ENCODE measurements at regions not wholly inside any gene's neighbourhood (a gene's known extent, or its start where the extent isn't known, plus 50 kb on each side); places are given as distances from the start of the nearest gene placed in this dataset.

- intact Hi-C loops (cut with micrococcal nuclease; ENCODE audit: unreplicated experiment), result no loop called here
- no peak for DNase-seq
- no TSS peak for BruUV-seq (replicated peaks)
- Mint-ChIP-seq H3K27me3 (ENCODE audit: unreplicated experiment) (no peaks in the 10 kb centered on the region), H3K4me3 (ENCODE audit: low read depth, unreplicated experiment) (no peak overlapping the region), H3K9me3 (ENCODE audit: low read depth, unreplicated experiment) (no peaks in the 10 kb centered on the region), H3K27ac (ENCODE audit: unreplicated experiment) (no peak overlapping the region), H3K36me3 (ENCODE audit: insufficient read depth, unreplicated experiment) (no peaks in the 10 kb centered on the region), H3K4me1 (ENCODE audit: low read depth, unreplicated experiment) (peaks cover 7% of the 10 kb centered on the region)
- TF ChIP-seq CTCF (IDR thresholded peaks at IDR 0.05; ENCODE audit: unreplicated experiment), result no peak
- CTCF ChIA-PET, result no interaction called here
Observed at GRCh38 chr15:35741881-35742280, 195.9 kb upstream of the DPH6 start.

GRCh38 chr15:35743321-35743720 is 197.4 kb upstream of the DPH6 start:
- H3K4me3 Mint-ChIP-seq (ENCODE audit: low read depth, unreplicated experiment), result no peak overlapping the region
- peaks cover 3% of the 10 kb centered on the region for H3K4me1 Mint-ChIP-seq (ENCODE audit: low read depth, unreplicated experiment)
- peaks cover 2% of the 10 kb centered on the region for H3K9me3 Mint-ChIP-seq (ENCODE audit: low read depth, unreplicated experiment)
- intact Hi-C loops (cut with micrococcal nuclease; ENCODE audit: unreplicated experiment), result no loop called here
- no peaks in the 10 kb centered on the region for H3K27me3 Mint-ChIP-seq (ENCODE audit: unreplicated experiment)
- H3K36me3 Mint-ChIP-seq (ENCODE audit: insufficient read depth, unreplicated experiment), result no peaks in the 10 kb centered on the region
- no peak for DNase-seq
- CTCF ChIA-PET, result no interaction called here
- TF ChIP-seq CTCF (IDR thresholded peaks at IDR 0.05; ENCODE audit: unreplicated experiment), result no peak
- BruUV-seq (replicated peaks), result no TSS peak
- H3K27ac Mint-ChIP-seq (ENCODE audit: unreplicated experiment), result no peak overlapping the region

GRCh38 chr15:35746121-35746520 is 200.2 kb upstream of the DPH6 start:
- no peak overlapping the region for H3K4me3 Mint-ChIP-seq (ENCODE audit: low read depth, unreplicated experiment)
- H3K36me3 Mint-ChIP-seq (ENCODE audit: insufficient read depth, unreplicated experiment), result no peaks in the 10 kb centered on the region
- no peak for DNase-seq
- H3K9me3 Mint-ChIP-seq (ENCODE audit: low read depth, unreplicated experiment), result peaks cover 2% of the 10 kb centered on the region
- intact Hi-C loops (cut with micrococcal nuclease; ENCODE audit: unreplicated experiment), result no loop called here
- CTCF ChIA-PET, result no interaction called here
- TF ChIP-seq CTCF (IDR thresholded peaks at IDR 0.05; ENCODE audit: unreplicated experiment), result no peak
- no peak overlapping the region for H3K27ac Mint-ChIP-seq (ENCODE audit: unreplicated experiment)
- no TSS peak for BruUV-seq (replicated peaks)
- H3K27me3 Mint-ChIP-seq (ENCODE audit: unreplicated experiment), result no peaks in the 10 kb centered on the region
- H3K4me1 Mint-ChIP-seq (ENCODE audit: low read depth, unreplicated experiment), result no peaks in the 10 kb centered on the region

GRCh38 chr15:35748105-35748504 is 202.1 kb upstream of the DPH6 start:
- Mint-ChIP-seq H3K9me3 (ENCODE audit: low read depth, unreplicated experiment) (peaks cover 2% of the 10 kb centered on the region), H3K27ac (ENCODE audit: unreplicated experiment) (no peak overlapping the region), H3K4me1 (ENCODE audit: low read depth, unreplicated experiment) (no peaks in the 10 kb centered on the region), H3K4me3 (ENCODE audit: low read depth, unreplicated experiment) (no peak overlapping the region), H3K36me3 (ENCODE audit: insufficient read depth, unreplicated experiment) (no peaks in the 10 kb centered on the region), H3K27me3 (ENCODE audit: unreplicated experiment) (no peaks in the 10 kb centered on the region)
- CTCF ChIA-PET, result no interaction called here
- DNase-seq, result no peak
- BruUV-seq (replicated peaks), result no TSS peak
- intact Hi-C loops (cut with micrococcal nuclease; ENCODE audit: unreplicated experiment), result no loop called here
- TF ChIP-seq CTCF (IDR thresholded peaks at IDR 0.05; ENCODE audit: unreplicated experiment), result no peak

GRCh38 chr15:35750051-35750450 is 204.1 kb upstream of the DPH6 start:
- Mint-ChIP-seq H3K4me1 (ENCODE audit: low read depth, unreplicated experiment) (no peaks in the 10 kb centered on the region), H3K9me3 (ENCODE audit: low read depth, unreplicated experiment) (peaks cover 2% of the 10 kb centered on the region), H3K4me3 (ENCODE audit: low read depth, unreplicated experiment) (no peak overlapping the region), H3K27me3 (ENCODE audit: unreplicated experiment) (no peaks in the 10 kb centered on the region), H3K27ac (ENCODE audit: unreplicated experiment) (no peak overlapping the region), H3K36me3 (ENCODE audit: insufficient read depth, unreplicated experiment) (no peaks in the 10 kb centered on the region)
- BruUV-seq (replicated peaks), result no TSS peak
- no peak for TF ChIP-seq CTCF (IDR thresholded peaks at IDR 0.05; ENCODE audit: unreplicated experiment)
- intact Hi-C loops (cut with micrococcal nuclease; ENCODE audit: unreplicated experiment), result loop anchor here (10.0 kb wide), 1 partner anchor 755 kb away; no protein-coding TSS in a partner anchor
- DNase-seq, result no peak
- CTCF ChIA-PET, result no interaction called here

All from Calu3 (cell line).